Peyer's patch (tissue), 4 donors: ENCODE measurements at regions not wholly inside any gene's neighbourhood (a gene's known extent, or its start where the extent isn't known, plus 50 kb on each side); places are given as distances from the start of the nearest gene placed in this dataset.

Experiments
- DNase-seq, 3 donors: peaks; one replicate each; pipeline ENCODE4 v3.0.0-alpha.2; 2017 to 2019
- H3K27ac ChIP-seq, 4 donors: fragments of 200-600 bp; sonication (generic); one replicate each; pipeline ENCODE4 v1.5.1; 2016 to 2019
- H3K27me3 ChIP-seq, 2 donors: fragments of 200-600 bp; sonication (generic); one replicate each; pipeline ENCODE4 v1.5.1; 2019
- H3K36me3 ChIP-seq, 3 donors: fragments of 200-600 bp; sonication (generic); one replicate each; pipeline ENCODE4 v1.5.1; 2016 to 2019
- H3K4me1 ChIP-seq, 4 donors: fragments of 200-600 bp; sonication (generic); one replicate each; pipeline ENCODE4 v1.5.1; 2016 to 2019
- H3K4me3 ChIP-seq, 4 donors: fragments of 200-600 bp; sonication (generic); 1 replicate in 3 of 4; 2 replicates in 1 of 4; pipeline ENCODE4 v1.5.1; 2016 to 2019; ENCODE audit warnings: mild to moderate bottlenecking in 1 of 4
- H3K9me3 ChIP-seq, 4 donors: fragments of 200-600 bp; sonication (generic); one replicate each; pipeline ENCODE4 v1.5.1; 2016 to 2019; ENCODE audit warnings: mild to moderate bottlenecking in 1 of 4
- POLR2A ChIP-seq, 2 donors: fragments of 450-650 bp; IDR thresholded peaks; one replicate each; pipeline ENCODE4 v1.5.1; 2017; ENCODE audit warnings: antibody characterized with exemption in 2 of 2, mild to moderate bottlenecking in 2 of 2, moderate library complexity in 2 of 2
- TF ChIP-seq, protein P1 (sequence below), 6 experiments: fragments of 450-650 bp in 4 of 6; fragments of 200-600 bp in 2 of 6; sonication (generic) in 1 of 6; IDR thresholded peaks; one replicate each; pipeline ENCODE4 v1.5.1; 2017 to 2019; ENCODE audit warnings: antibody characterized with exemption in 6 of 6, mild to moderate bottlenecking in 3 of 6, moderate library complexity in 1 of 6

DNA sequence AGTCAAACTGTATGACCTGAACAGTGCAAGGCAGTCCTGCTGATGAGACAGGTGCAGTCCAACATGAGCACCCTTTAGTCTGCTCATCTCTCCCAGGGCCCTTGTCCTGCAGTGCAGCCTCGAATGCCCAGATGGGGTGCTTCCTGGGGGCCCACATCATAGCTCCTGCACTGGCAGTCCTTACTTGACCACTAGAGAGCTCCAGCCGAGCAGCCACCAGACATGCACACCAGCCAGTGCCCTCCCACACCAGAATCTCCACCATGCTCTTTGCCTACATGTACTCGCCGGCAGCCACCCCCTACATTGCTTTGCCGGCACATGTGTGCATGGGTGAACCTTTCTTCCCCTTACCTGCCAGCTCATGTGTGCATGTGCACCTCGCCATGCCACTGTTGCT, 188.8 kb upstream of the GULP1 start:
- Histone ChIP-seq H3K9me3 (no peaks in the 10 kb centered on the region), H3K27me3 (no peaks in the 10 kb centered on the region), H3K4me3 (no peak overlapping the region), H3K27ac (no peak overlapping the region), H3K36me3 (no peaks in the 10 kb centered on the region), H3K4me1 (no peaks in the 10 kb centered on the region)
- no peak for TF ChIP-seq POLR2A (IDR thresholded peaks at IDR 0.05)
- no peak for DNase-seq

DNA sequence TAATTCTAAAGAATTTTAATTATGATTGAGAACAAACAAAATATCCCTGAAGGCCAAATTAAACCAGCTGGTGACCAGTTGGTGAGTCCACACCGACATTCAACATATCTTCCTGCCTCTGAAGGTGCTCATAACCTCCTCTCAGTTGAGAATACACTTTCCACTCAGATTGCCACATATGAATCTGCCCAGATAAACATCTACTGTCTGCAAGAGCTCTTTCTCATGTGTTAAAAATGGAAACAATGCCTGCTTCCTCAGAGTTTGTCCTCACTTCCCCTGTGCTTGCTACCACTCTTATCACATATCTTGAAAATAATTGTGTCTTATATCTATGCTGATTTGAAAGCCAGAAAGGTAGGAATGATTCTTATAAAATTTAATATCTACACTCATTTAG, 177.7 kb upstream of the GULP1 start:
- H3K4me3 ChIP-seq: no peak overlapping the region
- TF ChIP-seq, protein P1, sequence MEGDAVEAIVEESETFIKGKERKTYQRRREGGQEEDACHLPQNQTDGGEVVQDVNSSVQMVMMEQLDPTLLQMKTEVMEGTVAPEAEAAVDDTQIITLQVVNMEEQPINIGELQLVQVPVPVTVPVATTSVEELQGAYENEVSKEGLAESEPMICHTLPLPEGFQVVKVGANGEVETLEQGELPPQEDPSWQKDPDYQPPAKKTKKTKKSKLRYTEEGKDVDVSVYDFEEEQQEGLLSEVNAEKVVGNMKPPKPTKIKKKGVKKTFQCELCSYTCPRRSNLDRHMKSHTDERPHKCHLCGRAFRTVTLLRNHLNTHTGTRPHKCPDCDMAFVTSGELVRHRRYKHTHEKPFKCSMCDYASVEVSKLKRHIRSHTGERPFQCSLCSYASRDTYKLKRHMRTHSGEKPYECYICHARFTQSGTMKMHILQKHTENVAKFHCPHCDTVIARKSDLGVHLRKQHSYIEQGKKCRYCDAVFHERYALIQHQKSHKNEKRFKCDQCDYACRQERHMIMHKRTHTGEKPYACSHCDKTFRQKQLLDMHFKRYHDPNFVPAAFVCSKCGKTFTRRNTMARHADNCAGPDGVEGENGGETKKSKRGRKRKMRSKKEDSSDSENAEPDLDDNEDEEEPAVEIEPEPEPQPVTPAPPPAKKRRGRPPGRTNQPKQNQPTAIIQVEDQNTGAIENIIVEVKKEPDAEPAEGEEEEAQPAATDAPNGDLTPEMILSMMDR (IDR thresholded peaks at IDR 0.05): no peak
- TF ChIP-seq POLR2A (IDR thresholded peaks at IDR 0.05): no peak
- no peaks in the 10 kb centered on the region for H3K27me3 ChIP-seq
- H3K9me3 ChIP-seq: no peaks in the 10 kb centered on the region
- H3K36me3 ChIP-seq: no peaks in the 10 kb centered on the region
- H3K4me1 ChIP-seq: no peaks in the 10 kb centered on the region
- no peak for DNase-seq
- no peak overlapping the region for H3K27ac ChIP-seq

DNA sequence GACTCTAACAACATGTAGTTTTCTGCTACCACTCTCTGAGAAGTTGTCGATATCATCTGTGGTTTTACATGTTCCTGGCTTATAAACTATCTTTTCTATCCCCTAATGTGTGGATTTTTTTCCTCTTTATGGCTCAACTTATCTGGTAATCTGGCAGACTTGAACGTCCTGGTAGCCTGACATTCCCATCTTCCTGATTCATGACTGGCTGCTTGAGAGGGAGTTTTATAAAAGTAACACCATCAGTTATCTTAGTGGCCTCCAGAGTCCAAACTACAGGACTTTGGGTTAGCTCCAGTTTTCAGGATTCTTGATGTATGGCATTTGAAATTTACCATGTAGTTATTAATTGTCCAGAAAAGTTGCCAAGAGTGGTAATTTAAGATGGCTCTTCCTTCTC, 174.0 kb upstream of the GULP1 start:
- Histone ChIP-seq H3K27ac (no peak overlapping the region), H3K9me3 (no peaks in the 10 kb centered on the region), H3K36me3 (no peaks in the 10 kb centered on the region), H3K27me3 (no peaks in the 10 kb centered on the region), H3K4me3 (no peak overlapping the region), H3K4me1 (no peaks in the 10 kb centered on the region)
- TF ChIP-seq, protein P1 (IDR thresholded peaks at IDR 0.05): no peak
- TF ChIP-seq POLR2A (IDR thresholded peaks at IDR 0.05): no peak
- no peak for DNase-seq

DNA sequence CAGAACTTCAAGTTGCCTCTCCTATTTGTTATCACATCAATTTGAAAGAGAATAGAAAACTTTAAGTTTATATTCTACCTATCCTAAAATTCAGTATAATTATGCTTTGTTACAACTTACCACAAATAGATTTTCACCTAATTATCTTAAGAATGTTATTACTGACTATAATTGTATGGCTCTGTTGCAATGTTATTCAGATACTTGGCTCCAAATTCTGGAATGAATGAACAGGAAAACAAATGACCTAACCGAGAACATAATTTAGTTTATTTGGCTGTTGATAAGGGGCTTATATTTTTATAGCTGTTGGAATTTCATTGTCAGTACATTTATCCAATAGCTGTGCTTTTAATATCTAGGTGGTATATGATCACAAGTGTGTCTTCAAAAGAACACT, 173.2 kb upstream of the GULP1 start:
- no peak for TF ChIP-seq POLR2A (IDR thresholded peaks at IDR 0.05)
- TF ChIP-seq, protein P1 (IDR thresholded peaks at IDR 0.05): no peak
- Histone ChIP-seq H3K27ac (no peak overlapping the region), H3K36me3 (no peaks in the 10 kb centered on the region), H3K4me3 (no peak overlapping the region), H3K4me1 (no peaks in the 10 kb centered on the region), H3K9me3 (no peaks in the 10 kb centered on the region), H3K27me3 (no peaks in the 10 kb centered on the region)
- DNase-seq: no peak

DNA sequence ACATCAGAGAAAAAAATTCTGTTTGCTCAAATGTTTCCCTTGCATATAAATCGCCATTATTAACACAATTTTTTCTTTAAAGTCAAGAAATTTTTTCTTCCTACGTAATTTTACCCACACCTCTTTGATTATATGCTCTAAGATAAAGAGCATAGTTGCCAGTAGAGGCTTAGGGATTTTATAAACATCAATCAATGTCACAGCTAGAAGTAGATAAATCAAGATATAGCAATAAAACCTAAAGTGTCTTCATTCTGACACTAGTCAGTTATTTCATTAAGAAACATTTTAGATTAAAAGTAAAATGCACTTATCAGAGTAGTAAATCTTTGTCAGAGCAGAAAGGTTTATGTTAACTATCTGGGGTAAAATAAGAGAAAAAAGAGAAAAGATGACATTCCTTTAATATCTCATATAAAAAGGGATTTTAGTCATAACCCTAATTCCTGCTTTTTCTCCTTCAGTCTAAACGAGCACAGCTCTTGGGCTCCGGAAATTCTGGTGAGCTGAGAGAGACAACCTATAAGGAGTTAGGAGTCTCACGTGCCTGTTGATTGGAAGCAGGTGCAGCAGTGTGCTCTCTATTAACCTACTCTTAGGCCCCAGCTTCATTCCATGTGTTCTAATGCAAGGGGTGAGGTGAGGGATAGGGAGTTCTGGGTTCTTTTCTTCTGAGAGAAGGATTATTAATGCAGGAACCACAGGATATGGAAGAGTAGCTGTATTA, 172.4 kb upstream of the GULP1 start:
- Histone ChIP-seq H3K27me3 (no peaks in the 10 kb centered on the region), H3K4me3 (no peak overlapping the region), H3K9me3 (no peaks in the 10 kb centered on the region), H3K4me1 (no peaks in the 10 kb centered on the region), H3K27ac (no peak overlapping the region), H3K36me3 (no peaks in the 10 kb centered on the region)
- TF ChIP-seq, protein P1 (IDR thresholded peaks at IDR 0.05): no peak
- no peak for TF ChIP-seq POLR2A (IDR thresholded peaks at IDR 0.05)
- DNase-seq: no peak

DNA sequence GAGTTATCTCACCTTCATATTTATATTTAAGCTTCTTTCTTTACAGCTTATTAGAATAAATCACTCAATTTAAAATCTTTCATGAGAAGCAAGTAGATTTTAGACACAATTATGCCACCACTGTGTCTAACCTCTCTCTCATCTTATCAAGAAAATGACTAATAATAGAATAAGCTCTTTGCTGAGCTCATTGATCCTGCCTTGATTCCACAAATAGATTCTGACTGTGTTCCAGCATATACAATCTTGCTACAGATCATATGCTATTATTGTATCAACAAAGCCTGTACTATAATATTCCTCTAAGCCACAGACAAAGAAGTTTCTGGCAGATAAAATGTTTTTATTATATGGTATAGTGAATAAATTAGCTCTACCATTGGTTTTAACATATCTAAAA, 168.7 kb upstream of the GULP1 start:
- Histone ChIP-seq H3K27me3 (no peaks in the 10 kb centered on the region), H3K36me3 (no peaks in the 10 kb centered on the region), H3K4me3 (no peak overlapping the region), H3K4me1 (no peaks in the 10 kb centered on the region), H3K9me3 (no peaks in the 10 kb centered on the region), H3K27ac (no peak overlapping the region)
- no peak for DNase-seq
- TF ChIP-seq POLR2A (IDR thresholded peaks at IDR 0.05): no peak
- TF ChIP-seq, protein P1 (IDR thresholded peaks at IDR 0.05): no peak
